Muscle of leg (tissue), 3 donors: ENCODE measurements at regions not wholly inside any gene's neighbourhood (a gene's known extent, or its start where the extent isn't known, plus 50 kb on each side); places are given as distances from the start of the nearest gene placed in this dataset.

Experiments
- DNase-seq: peaks from one replicate; pipeline ENCODE4 v3.0.0; 2013
- H3K27ac ChIP-seq: one replicate; pipeline ENCODE4 v1.5.1; 2013; ENCODE audit warnings: mild to moderate bottlenecking, low read length, control low read depth
- H3K27me3 ChIP-seq: one replicate; pipeline ENCODE4 v1.6.1; 2013; ENCODE audit warnings: low read length; ENCODE audit not compliant: control insufficient read depth, insufficient read depth
- H3K36me3 ChIP-seq: one replicate; pipeline ENCODE4 v1.6.1; 2013; ENCODE audit warnings: low read length; ENCODE audit not compliant: control insufficient read depth, insufficient read depth
- H3K4me1 ChIP-seq: one replicate; pipeline ENCODE4 v1.6.1; 2013; ENCODE audit warnings: low read length; ENCODE audit not compliant: control insufficient read depth, insufficient read depth
- H3K4me3 ChIP-seq: one replicate; pipeline ENCODE4 v1.5.1; 2013; ENCODE audit warnings: low read length, control low read depth
- H3K9me3 ChIP-seq: replicated peaks from 2 replicates; pipeline ENCODE4 v1.6.1; 2013; ENCODE audit warnings: low read depth, low read length; ENCODE audit not compliant: control insufficient read depth
- WGBS: methylation state at CpG from one replicate; pipeline ENCODE4 v1.1.5; 2013; ENCODE audit warnings: missing lambda C conversion rate; ENCODE audit not compliant: insufficient coverage; 5-methylcytosine and 5-hydroxymethylcytosine counted together

- Histone ChIP-seq H3K4me1 (no peaks in the 10 kb centered on the region), H3K36me3 (no peaks in the 10 kb centered on the region), H3K27me3 (no peaks in the 10 kb centered on the region), H3K4me3 (no peak overlapping the region), H3K9me3 (peaks cover 9% of the 10 kb centered on the region), H3K27ac (no peak overlapping the region)
- WGBS: 50% methylated on average over 2 of the region's 4 CpGs
- no peak for DNase-seq
These were observed 1927.9 kb upstream of the SEL1L start for GRCh38 chr14:83461521-83461920.

- WGBS: 100% methylated on average over 1 of the region's 3 CpGs
- DNase-seq: no peak
- Histone ChIP-seq H3K36me3 (no peaks in the 10 kb centered on the region), H3K9me3 (peaks cover 9% of the 10 kb centered on the region), H3K27me3 (no peaks in the 10 kb centered on the region), H3K4me1 (no peaks in the 10 kb centered on the region), H3K4me3 (no peak overlapping the region), H3K27ac (no peak overlapping the region)
These were observed 1929.1 kb upstream of the SEL1L start for GRCh38 chr14:83462759-83463158.

- Histone ChIP-seq H3K27ac (no peak overlapping the region), H3K4me3 (no peak overlapping the region), H3K36me3 (no peaks in the 10 kb centered on the region), H3K9me3 (peaks cover 9% of the 10 kb centered on the region), H3K4me1 (no peaks in the 10 kb centered on the region), H3K27me3 (no peaks in the 10 kb centered on the region)
- 0% methylated on average over 1 of the region's 4 CpGs for WGBS
- peak; percentile 43 for DNase-seq
These were observed 1929.9 kb upstream of the SEL1L start for GRCh38 chr14:83463500-83464098.

GRCh38 chr14:83467811-83468210, 1934.2 kb upstream of the SEL1L start:
- no peak overlapping the region for H3K27ac ChIP-seq
- peak; percentile 28 for DNase-seq
- H3K9me3 ChIP-seq: no peaks in the 10 kb centered on the region
- H3K4me1 ChIP-seq: no peaks in the 10 kb centered on the region
- H3K36me3 ChIP-seq: no peaks in the 10 kb centered on the region
- H3K4me3 ChIP-seq: no peak overlapping the region
- no peaks in the 10 kb centered on the region for H3K27me3 ChIP-seq
- WGBS: no CpG with 5 or more reads among the region's 3 CpGs

GRCh38 chr14:83470466-83470865, 1936.8 kb upstream of the SEL1L start:
- no CpG with 5 or more reads among the region's 4 CpGs for WGBS
- H3K4me1 ChIP-seq: no peaks in the 10 kb centered on the region
- H3K27me3 ChIP-seq: no peaks in the 10 kb centered on the region
- no peaks in the 10 kb centered on the region for H3K36me3 ChIP-seq
- peak; percentile 95 for DNase-seq
- H3K4me3 ChIP-seq: no peak overlapping the region
- no peaks in the 10 kb centered on the region for H3K9me3 ChIP-seq
- no peak overlapping the region for H3K27ac ChIP-seq

- H3K4me1 ChIP-seq: no peaks in the 10 kb centered on the region
- no peak overlapping the region for H3K27ac ChIP-seq
- no peaks in the 10 kb centered on the region for H3K9me3 ChIP-seq
- no peaks in the 10 kb centered on the region for H3K36me3 ChIP-seq
- DNase-seq: peak; percentile 81
- WGBS: no CpG with 5 or more reads among the region's 1 CpG
- H3K27me3 ChIP-seq: no peaks in the 10 kb centered on the region
- H3K4me3 ChIP-seq: no peak overlapping the region
These were observed 1937.5 kb upstream of the SEL1L start for GRCh38 chr14:83470959-83471695.

- H3K4me3 ChIP-seq: no peak overlapping the region
- H3K27ac ChIP-seq: no peak overlapping the region
- H3K36me3 ChIP-seq: no peaks in the 10 kb centered on the region
- DNase-seq: no peak
- no peaks in the 10 kb centered on the region for H3K27me3 ChIP-seq
- H3K4me1 ChIP-seq: no peaks in the 10 kb centered on the region
- WGBS: no CpG with 5 or more reads among the region's 3 CpGs
- H3K9me3 ChIP-seq: no peaks in the 10 kb centered on the region
These were observed 1940.0 kb upstream of the SEL1L start for GRCh38 chr14:83473416-83474235.

GRCh38 chr14:83478741-83479140, 1945.1 kb upstream of the SEL1L start:
- WGBS: 80% methylated on average over 4 of the region's 6 CpGs
- H3K4me1 ChIP-seq: no peaks in the 10 kb centered on the region
- no peaks in the 10 kb centered on the region for H3K36me3 ChIP-seq
- H3K27me3 ChIP-seq: no peaks in the 10 kb centered on the region
- H3K9me3 ChIP-seq: no peaks in the 10 kb centered on the region
- H3K4me3 ChIP-seq: no peak overlapping the region
- H3K27ac ChIP-seq: no peak overlapping the region
- DNase-seq: no peak

GRCh38 chr14:83483063-83483462, 1949.4 kb upstream of the SEL1L start:
- WGBS: no CpG with 5 or more reads among the region's 1 CpG
- DNase-seq: peak; percentile 17
- H3K4me3 ChIP-seq: no peak overlapping the region

GRCh38 chr14:83485591-83485990, 1951.9 kb upstream of the SEL1L start:
- H3K4me1 ChIP-seq: no peaks in the 10 kb centered on the region
- no peak for DNase-seq
- H3K9me3 ChIP-seq: no peaks in the 10 kb centered on the region
- H3K27ac ChIP-seq: no peak overlapping the region
- no peaks in the 10 kb centered on the region for H3K36me3 ChIP-seq
- no peaks in the 10 kb centered on the region for H3K27me3 ChIP-seq
- no peak overlapping the region for H3K4me3 ChIP-seq

More at GRCh38 chr14:83483063-83483462, 1949.4 kb upstream of the SEL1L start:
- no peaks in the 10 kb centered on the region for H3K36me3 ChIP-seq
- H3K9me3 ChIP-seq: no peaks in the 10 kb centered on the region
- no peaks in the 10 kb centered on the region for H3K4me1 ChIP-seq
- no peaks in the 10 kb centered on the region for H3K27me3 ChIP-seq
- H3K27ac ChIP-seq: no peak overlapping the region
